ENCODE measurements at regions not wholly inside any gene's neighbourhood (a gene's known extent, or its start where the extent isn't known, plus 50 kb on each side); places are given as distances from the start of the nearest gene placed in this dataset.
"Not testable (repeated sequence)": the region's sequence is repeated elsewhere in the genome, so short reads cannot be mapped to it uniquely, and the experiment has no call there.

DNA sequence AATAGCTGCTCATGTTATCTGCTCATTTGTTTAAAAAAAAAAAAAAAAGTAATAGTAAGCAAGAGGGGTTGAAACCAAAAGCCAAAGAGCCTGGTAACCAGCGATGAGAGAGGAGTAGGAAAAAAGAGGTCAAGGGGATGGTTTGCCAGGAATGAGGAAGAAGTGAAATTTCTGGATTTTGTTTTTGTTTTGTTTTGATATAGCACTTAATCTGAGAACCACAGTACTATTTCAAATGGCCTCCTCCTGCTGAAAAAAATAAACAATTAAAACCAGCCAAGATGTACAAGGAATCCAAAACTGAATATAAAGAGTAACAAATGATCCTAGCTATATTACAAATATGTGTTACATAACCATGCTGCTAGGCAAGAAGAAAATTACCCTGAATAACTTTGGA, 213.1 kb downstream of the FGFR2 start:
- DNase-seq (ENCODE audit: low spot score) = no peak

GRCh38 chr10:121392657-121393056, 205.6 kb downstream of the FGFR2 start:
- DNase-seq (ENCODE audit: low spot score) = no peak

DNA sequence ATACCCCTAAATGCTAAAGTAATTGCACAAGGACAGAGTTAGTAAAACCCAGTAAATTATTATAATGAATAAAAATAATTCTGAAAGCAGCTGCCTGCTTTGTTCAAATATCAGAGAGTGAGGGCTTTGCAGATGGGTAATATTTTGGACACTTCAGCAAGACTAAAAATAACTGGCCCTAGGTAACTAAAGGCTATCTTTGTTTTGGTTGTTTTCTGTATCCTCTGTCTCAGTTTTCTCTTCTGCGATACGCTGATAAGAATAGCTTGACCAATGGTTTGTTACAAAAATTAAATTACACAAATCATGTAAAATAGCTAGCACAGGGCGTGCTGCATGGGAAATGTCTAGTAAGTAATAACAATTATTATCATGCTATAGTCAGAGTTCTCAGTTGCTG, 204.7 kb downstream of the FGFR2 start:
- no peak for DNase-seq (ENCODE audit: low spot score)

DNA sequence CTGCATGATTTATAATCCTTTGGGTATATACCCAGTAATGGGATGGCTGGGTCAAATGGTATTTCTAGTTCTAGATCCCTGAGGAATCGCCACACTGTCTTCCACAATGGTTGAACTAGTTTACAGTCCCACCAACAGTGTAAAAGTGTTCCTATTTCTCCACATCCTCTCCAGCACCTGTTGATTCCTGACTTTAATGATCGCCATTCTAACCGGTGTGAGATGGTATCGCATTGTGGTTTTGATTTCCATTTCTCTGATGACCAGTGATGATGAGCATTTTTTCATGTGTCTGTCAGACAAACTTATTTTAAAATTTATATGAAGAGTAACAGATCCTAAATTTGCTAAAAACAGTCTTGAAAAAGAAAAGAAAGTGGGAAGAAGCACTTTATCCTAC, 197.7 kb downstream of the FGFR2 start:
- not testable (repeated sequence) for DNase-seq (ENCODE audit: low spot score)

GRCh38 chr10:121403527-121403926, 194.7 kb downstream of the FGFR2 start:
- DNase-seq (ENCODE audit: low spot score) = no peak

GRCh38 chr10:121404611-121405010, 193.6 kb downstream of the FGFR2 start:
- DNase-seq (ENCODE audit: low spot score) = no peak

GRCh38 chr10:121405096-121405495, 193.1 kb downstream of the FGFR2 start:
- DNase-seq (ENCODE audit: low spot score) = no peak

DNA sequence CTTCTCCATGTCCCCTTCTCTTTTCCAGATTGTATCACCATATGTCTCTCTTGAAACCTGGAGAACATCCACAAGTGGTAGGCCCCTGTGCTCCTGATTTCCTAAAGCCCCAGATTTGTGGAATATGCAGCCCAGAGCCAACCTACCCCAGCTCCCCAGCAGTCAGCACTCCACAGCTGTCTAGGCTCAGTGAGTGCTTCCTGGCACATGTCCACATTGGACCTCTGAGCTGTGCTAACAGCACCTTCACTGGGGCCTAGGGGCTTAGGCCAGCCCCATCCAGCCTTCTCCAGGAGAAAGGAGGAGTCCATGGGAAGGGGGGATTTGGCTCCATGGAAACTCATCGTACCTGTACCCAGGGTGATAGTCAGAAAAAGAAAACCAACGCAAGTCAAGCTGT, 192.7 kb downstream of the FGFR2 start:
- DNase-seq (ENCODE audit: low spot score) = no peak

GRCh38 chr10:121405953-121406352, 192.3 kb downstream of the FGFR2 start:
- DNase-seq (ENCODE audit: low spot score) = no peak

- no peak for DNase-seq (ENCODE audit: low spot score)
These were observed 191.3 kb downstream of the FGFR2 start for GRCh38 chr10:121406823-121407545.

GRCh38 chr10:121409466-121410104, 188.7 kb downstream of the FGFR2 start:
- no peak for DNase-seq (ENCODE audit: low spot score)

GRCh38 chr10:121411004-121411403, 187.2 kb downstream of the FGFR2 start:
- DNase-seq (ENCODE audit: low spot score) = no peak

GRCh38 chr10:121413951-121414350, 184.3 kb downstream of the FGFR2 start:
- no peak for DNase-seq (ENCODE audit: low spot score)

- DNase-seq (ENCODE audit: low spot score) = no peak
These were observed 183.7 kb downstream of the FGFR2 start for GRCh38 chr10:121414366-121415062.

- no peak for DNase-seq (ENCODE audit: low spot score)
These were observed 183.2 kb downstream of the FGFR2 start for GRCh38 chr10:121415063-121415399.

DNA sequence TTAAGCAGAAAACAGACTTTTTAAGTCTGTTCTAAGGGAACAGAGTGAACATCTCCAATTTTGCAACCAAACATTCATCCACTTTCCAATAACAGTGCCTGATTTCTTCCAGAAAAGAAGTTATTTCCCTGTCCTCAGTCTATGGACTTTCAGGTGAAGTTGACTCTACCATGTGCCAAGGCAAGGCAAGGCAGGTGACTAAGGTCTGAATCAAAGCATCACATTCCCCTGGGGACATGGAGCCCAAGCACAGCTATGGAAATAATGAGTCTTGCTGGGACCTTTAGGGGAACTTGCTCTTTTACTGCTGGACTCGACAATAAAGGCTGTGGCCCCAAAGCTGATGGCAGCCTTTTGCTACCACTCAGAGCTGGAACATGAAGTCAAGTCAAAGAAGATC, 182.2 kb downstream of the FGFR2 start:
- DNase-seq (ENCODE audit: low spot score) = no peak

DNA sequence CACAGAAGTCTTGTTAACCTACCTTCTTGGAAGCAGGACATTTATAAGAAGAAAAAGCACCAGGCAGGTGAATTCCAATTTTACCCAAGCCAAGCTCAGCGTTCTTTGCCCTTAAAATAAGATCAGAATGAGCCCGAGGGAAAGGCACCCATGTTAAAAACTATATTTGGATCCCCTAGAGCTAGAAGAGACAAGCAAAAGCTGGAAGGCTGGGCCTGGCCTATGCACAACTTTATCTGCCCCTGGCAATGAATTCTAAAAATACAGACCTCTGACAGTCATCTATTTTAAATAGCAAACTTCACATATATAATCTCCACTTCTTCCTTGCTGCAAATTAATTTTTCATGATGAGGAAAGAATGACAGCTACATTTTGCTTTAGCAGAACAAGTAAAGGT, 180.9 kb downstream of the FGFR2 start:
- no peak for DNase-seq (ENCODE audit: low spot score)

- peak; percentile 76 for DNase-seq (ENCODE audit: low spot score)
These were observed 180.0 kb downstream of the FGFR2 start for GRCh38 chr10:121418126-121418777.

GRCh38 chr10:121420006-121420405, 178.2 kb downstream of the FGFR2 start:
- no peak for DNase-seq (ENCODE audit: low spot score)

GRCh38 chr10:121422096-121422495, 176.1 kb downstream of the FGFR2 start:
- DNase-seq (ENCODE audit: low spot score) = no peak

GRCh38 chr10:121425623-121426022, 172.6 kb downstream of the FGFR2 start:
- no peak for DNase-seq (ENCODE audit: low spot score)

GRCh38 chr10:121426307-121426706, 171.9 kb downstream of the FGFR2 start:
- DNase-seq (ENCODE audit: low spot score) = no peak

Data from RKO (cell line).